AG04450 (cell line): ENCODE measurements at regions not wholly inside any gene's neighbourhood (a gene's known extent, or its start where the extent isn't known, plus 50 kb on each side); places are given as distances from the start of the nearest gene placed in this dataset.

Experiments used
- CTCF ChIA-PET: fragments of 300-600, 350-600 bp; formaldehyde crosslinking; extraction: SDS; loops from one replicate; lab custom pipeline; 2022; ENCODE audit warnings: antibody characterized with exemption, inconsistent platforms; lab: Charles Lee
- POLR2A ChIA-PET: fragments of 350-600 bp; formaldehyde crosslinking; extraction: SDS; loops from one replicate; lab custom pipeline; 2021; ENCODE audit warnings: antibody characterized with exemption, inconsistent platforms; lab: Yijun Ruan, JAX
- DNase-seq: peaks from one replicate; pipeline ENCODE4 v3.0.0-alpha.2; 2011; ENCODE audit warnings: low read depth, low spot score
- H3K27ac ChIP-seq: one replicate; pipeline ENCODE4 v1.5.1; 2012; ENCODE audit warnings: low read depth, low read length, control low read depth
- H3K27me3 ChIP-seq: one replicate; pipeline ENCODE4 v1.6.0; 2012; ENCODE audit warnings: low read length; ENCODE audit not compliant: control insufficient read depth, insufficient read depth
- H3K4me3 ChIP-seq: 2 replicates; pipeline ENCODE4 v1.5.1; 2011; ENCODE audit warnings: mild to moderate bottlenecking, low read depth, low read length, control low read depth
- H3K9me3 ChIP-seq: 2 replicates; pipeline ENCODE4 v1.5.1; 2012; ENCODE audit warnings: low read length; ENCODE audit not compliant: control insufficient read depth, insufficient read depth
- TF ChIP-seq, protein P1 (sequence below): IDR thresholded peaks from 2 replicates; pipeline ENCODE4 v1.5.1; 2011; ENCODE audit warnings: low read depth, low read length, control low read depth, inconsistent platforms

DNA sequence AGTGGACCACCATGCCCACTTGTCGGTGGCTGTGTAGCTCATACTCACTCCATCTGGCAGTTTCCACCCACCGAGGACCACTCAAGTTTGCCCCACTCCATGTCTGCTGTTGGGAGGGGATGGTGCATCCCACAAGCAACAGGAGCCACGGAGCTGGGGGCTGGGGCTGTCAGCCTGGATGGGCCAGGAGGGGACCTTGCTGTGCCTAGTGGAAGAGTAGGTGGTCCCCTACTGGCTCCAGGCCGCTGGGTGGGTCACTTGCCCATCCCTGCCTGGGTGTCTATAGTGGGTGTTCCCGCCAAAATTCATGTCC is 57.0 kb downstream of the SMIM38 start:
- CTCF ChIA-PET, result no interaction called here
- no peak overlapping the region for H3K4me3 ChIP-seq
- TF ChIP-seq, protein P1, sequence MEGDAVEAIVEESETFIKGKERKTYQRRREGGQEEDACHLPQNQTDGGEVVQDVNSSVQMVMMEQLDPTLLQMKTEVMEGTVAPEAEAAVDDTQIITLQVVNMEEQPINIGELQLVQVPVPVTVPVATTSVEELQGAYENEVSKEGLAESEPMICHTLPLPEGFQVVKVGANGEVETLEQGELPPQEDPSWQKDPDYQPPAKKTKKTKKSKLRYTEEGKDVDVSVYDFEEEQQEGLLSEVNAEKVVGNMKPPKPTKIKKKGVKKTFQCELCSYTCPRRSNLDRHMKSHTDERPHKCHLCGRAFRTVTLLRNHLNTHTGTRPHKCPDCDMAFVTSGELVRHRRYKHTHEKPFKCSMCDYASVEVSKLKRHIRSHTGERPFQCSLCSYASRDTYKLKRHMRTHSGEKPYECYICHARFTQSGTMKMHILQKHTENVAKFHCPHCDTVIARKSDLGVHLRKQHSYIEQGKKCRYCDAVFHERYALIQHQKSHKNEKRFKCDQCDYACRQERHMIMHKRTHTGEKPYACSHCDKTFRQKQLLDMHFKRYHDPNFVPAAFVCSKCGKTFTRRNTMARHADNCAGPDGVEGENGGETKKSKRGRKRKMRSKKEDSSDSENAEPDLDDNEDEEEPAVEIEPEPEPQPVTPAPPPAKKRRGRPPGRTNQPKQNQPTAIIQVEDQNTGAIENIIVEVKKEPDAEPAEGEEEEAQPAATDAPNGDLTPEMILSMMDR, result no peak
- H3K27ac ChIP-seq, result no peak overlapping the region
- H3K9me3 ChIP-seq, result peaks cover 14% of the 10 kb centered on the region
- no peak for DNase-seq
- H3K27me3 ChIP-seq, result peaks cover 3% of the 10 kb centered on the region
- POLR2A ChIA-PET, result no interaction called here

DNA sequence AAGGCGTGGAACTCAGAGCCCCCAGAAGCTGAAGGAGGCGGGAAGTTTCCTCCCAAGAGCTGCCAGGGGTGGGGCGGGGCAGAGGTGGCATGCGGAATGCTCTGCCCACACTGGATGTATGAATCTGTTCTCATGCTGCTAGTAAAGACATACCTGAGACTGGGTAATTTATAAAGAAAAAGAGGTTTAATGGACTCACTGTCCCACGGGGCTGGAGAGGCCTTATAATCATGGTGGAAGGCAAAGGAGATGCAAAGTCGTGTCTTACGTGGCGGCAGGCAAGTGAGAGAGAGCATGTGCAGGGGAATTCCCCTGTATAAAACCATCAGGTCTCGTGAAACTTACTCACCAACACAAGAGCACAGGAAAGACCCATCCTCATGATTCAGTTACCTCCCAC is 57.6 kb downstream of the SMIM38 start:
- Histone ChIP-seq H3K27me3 (peaks cover 3% of the 10 kb centered on the region), H3K9me3 (peaks cover 8% of the 10 kb centered on the region), H3K27ac (no peak overlapping the region), H3K4me3 (no peak overlapping the region)
- DNase-seq, result no peak
- ChIA-PET CTCF (no interaction called here), POLR2A (no interaction called here)
- TF ChIP-seq, protein P1, result no peak

DNA sequence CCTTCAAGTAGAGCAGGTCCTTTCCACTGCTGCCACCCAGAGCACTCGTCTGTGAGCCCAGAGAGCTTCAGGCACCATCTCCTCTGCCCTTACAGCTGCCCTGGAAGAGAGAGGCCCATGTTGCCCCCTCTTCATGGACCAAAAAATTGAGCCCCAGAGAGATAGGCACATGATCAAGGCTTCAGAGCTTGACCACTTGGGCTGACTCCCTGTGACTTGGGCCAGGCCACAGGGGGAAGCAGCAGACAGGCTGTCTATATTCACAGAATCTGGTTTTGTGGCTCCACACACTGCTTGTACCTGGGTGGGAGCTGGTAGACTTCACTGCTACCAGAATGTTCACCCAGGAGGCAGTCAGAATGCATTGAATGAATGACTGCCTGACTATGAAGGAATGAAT is 58.2 kb downstream of the SMIM38 start:
- TF ChIP-seq, protein P1, result no peak
- Histone ChIP-seq H3K27me3 (peaks cover 4% of the 10 kb centered on the region), H3K4me3 (no peak overlapping the region), H3K9me3 (peaks cover 2% of the 10 kb centered on the region; the same call in 1 of the 2 replicates), H3K27ac (no peak overlapping the region)
- DNase-seq, result no peak
- ChIA-PET CTCF (no interaction called here), POLR2A (no interaction called here)

DNA sequence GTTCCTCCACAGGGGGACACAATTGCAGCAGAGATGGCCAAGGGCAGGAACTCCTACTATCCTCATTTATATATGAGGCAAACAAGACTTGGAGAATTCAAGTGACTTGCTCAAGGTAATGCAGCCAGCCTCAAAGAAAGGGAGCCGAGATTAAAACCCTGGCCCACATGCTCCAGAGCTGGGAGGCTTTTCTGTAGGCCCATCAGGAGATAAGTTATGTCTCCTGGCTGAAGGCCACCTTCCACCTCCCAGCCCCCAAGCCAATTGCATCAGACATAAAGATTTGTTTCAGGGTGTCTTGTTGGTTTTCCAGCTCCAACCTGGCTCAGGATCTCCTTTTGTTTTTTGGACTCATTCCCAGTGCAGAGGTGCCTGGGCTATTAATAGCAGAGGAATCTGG is 59.5 kb downstream of the SMIM38 start:
- no peak overlapping the region for H3K4me3 ChIP-seq
- H3K27me3 ChIP-seq, result peaks cover 8% of the 10 kb centered on the region
- peak overlapping the region; percentile 31 for H3K27ac ChIP-seq
- H3K9me3 ChIP-seq, result no peaks in the 10 kb centered on the region
- CTCF ChIA-PET, result no interaction called here
- POLR2A ChIA-PET, result interaction anchor here (1.0 kb wide), 1 partner anchor 83 kb away, joined by 3 read pairs; no protein-coding TSS in a partner anchor
- TF ChIP-seq, protein P1, result no peak
- no peak for DNase-seq

DNA sequence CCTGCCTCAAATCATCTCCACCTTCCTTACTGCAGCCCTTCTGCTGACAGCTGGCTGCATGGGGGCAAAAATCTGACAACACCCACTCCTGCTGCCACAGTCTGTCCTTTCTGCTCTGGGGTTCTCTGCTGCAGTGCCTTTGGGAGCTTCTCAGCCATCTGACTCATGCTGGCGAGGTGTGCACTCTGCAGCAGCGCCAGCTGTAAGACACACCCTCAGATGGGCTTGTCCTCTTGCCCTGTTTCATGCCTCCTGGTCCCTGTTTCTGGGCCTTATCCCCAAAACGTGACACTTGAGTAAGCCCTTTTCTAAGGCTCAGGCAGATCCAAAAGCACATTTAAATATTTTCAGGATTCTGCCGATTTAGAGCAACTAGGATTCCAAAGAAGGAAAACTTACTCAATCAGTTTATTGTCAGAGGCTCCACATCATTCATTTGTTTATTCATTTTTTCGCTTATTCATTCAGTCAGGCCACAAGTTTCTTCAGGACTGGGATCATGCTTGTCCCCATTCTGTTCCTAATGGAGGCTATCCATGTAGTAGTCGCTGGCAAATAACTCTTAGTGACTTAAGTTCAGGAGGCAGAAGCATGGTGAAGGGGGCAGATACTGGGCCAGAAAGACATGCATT is 60.2 kb downstream of the SMIM38 start:
- POLR2A ChIA-PET, result interaction anchor here (0.8 to 1.0 kb wide), 2 partner anchors 19 to 83 kb away, joined by 3 read pairs; no protein-coding TSS in a partner anchor

More for the DNA sequence above, 60.2 kb downstream of the SMIM38 start:
- peak overlapping the region; percentile 33 for H3K4me3 ChIP-seq
- DNase-seq, result peak; percentile 10
- no peaks in the 10 kb centered on the region for H3K9me3 ChIP-seq
- peaks cover 5% of the 10 kb centered on the region for H3K27me3 ChIP-seq
- peak overlapping the region; percentile 31 for H3K27ac ChIP-seq
- TF ChIP-seq, protein P1, result no peak
- CTCF ChIA-PET, result no interaction called here
